HepG2 (cell line): ENCODE measurements at regions not wholly inside any gene's neighbourhood (a gene's known extent, or its start where the extent isn't known, plus 50 kb on each side); places are given as distances from the start of the nearest gene placed in this dataset.

Experiments
- DNMT3B ChIP-seq: conservative IDR thresholded peaks from 2 replicates; pipeline ENCODE4 v1.6.1; 2016; ENCODE audit warnings: missing biosample characterization, control low read depth
- ISL2 ChIP-seq: sonication (generic); formaldehyde crosslinking; IDR thresholded peaks from 2 replicates; pipeline ENCODE4 v1.5.0; 2020; ENCODE audit warnings: missing genetic modification reagents
- JUNB ChIP-seq: sonication (generic); formaldehyde crosslinking; IDR thresholded peaks from 2 replicates; pipeline ENCODE4 v1.8.0; 2022; ENCODE audit warnings: missing genetic modification reagents, mild to moderate bottlenecking, borderline replicate concordance
- RBM22 ChIP-seq: fragments of 200-400 bp; formaldehyde crosslinking; optimal IDR thresholded peaks from 2 replicates; pipeline ENCODE3; 2017; ENCODE audit warnings: mild to moderate bottlenecking, low read length, moderate library complexity
- SOX5 ChIP-seq: IDR thresholded peaks from 2 replicates; pipeline ENCODE4 v1.6.1; 2016; ENCODE audit warnings: borderline replicate concordance
- SP2 ChIP-seq: sonication (generic); formaldehyde crosslinking; IDR thresholded peaks from 2 replicates; pipeline ENCODE4 v1.5.1; 2020; ENCODE audit warnings: mild to moderate bottlenecking, missing genetic modification reagents
- TIGD3 ChIP-seq: sonication (generic); formaldehyde crosslinking; IDR thresholded peaks from 2 replicates; pipeline ENCODE4 v1.5.1; 2020; ENCODE audit warnings: mild to moderate bottlenecking, missing genetic modification reagents, borderline replicate concordance
- TMF1 ChIP-seq: sonication (generic); formaldehyde crosslinking; IDR thresholded peaks from 2 replicates; pipeline ENCODE4 v1.8.1; 2022; ENCODE audit warnings: low read depth, missing genetic modification reagents
- ZBTB4 ChIP-seq: sonication (generic); formaldehyde crosslinking; IDR thresholded peaks from 2 replicates; pipeline ENCODE4 v1.4.0; 2020; ENCODE audit warnings: missing genetic modification reagents, mild to moderate bottlenecking, borderline replicate concordance
- ZBTB40 ChIP-seq, 2 experiments: fragments of 450-650 bp in 1 of 2; sonication (generic) in 1 of 2; formaldehyde crosslinking in 1 of 2; IDR thresholded peaks; 2 replicates each; pipeline versions ENCODE4 v1.6.1 to v1.8.0; 2016 to 2022; ENCODE audit warnings: antibody characterized with exemption in 1 of 2, mild to moderate bottlenecking in 1 of 2, missing genetic modification reagents in 1 of 2
- ZBTB43 ChIP-seq: sonication (generic); formaldehyde crosslinking; conservative IDR thresholded peaks from 2 replicates; pipeline ENCODE4 v1.4.0; 2020; ENCODE audit warnings: missing genetic modification reagents

GRCh38 chr1:188778578-188778977 is 1699.1 kb downstream of the BRINP3 start (continued):
- TF ChIP-seq ZBTB40 (IDR thresholded peaks at IDR 0.05): no peak
- no peak for TF ChIP-seq ZBTB40 (CRISPR knock-in tag; IDR thresholded peaks at IDR 0.05)
- TF ChIP-seq TMF1 (CRISPR knock-in tag): no peak
- no peak for TF ChIP-seq SP2
- no peak for TF ChIP-seq DNMT3B (CRISPR knock-in tag)
- TF ChIP-seq ZBTB43 (CRISPR knock-in tag): no peak
- no peak for TF ChIP-seq TIGD3 (CRISPR knock-in tag)
- TF ChIP-seq RBM22: no peak
- no peak for TF ChIP-seq ISL2 (CRISPR knock-in tag)
- no peak for TF ChIP-seq JUNB (CRISPR knock-in tag)
- TF ChIP-seq ZBTB4: no peak
- TF ChIP-seq SOX5 (CRISPR knock-in tag): no peak
